Naive B cell (primary cell): ENCODE measurements at regions not wholly inside any gene's neighbourhood (a gene's known extent, or its start where the extent isn't known, plus 50 kb on each side); places are given as distances from the start of the nearest gene placed in this dataset.
"Not testable (repeated sequence)": the region's sequence is repeated elsewhere in the genome, so short reads cannot be mapped to it uniquely, and the experiment has no call there.

ENCODE experiments used
- ATAC-seq, 2 donors: fragments of 150-1000 bp; cut with Tn5 transposase; 2 replicates each; pipeline ENCODE4 v1.10.0; 2021; ENCODE audit warnings: low read depth in 2 of 2, mild to moderate bottlenecking in 2 of 2, moderate library complexity in 2 of 2
- DNase-seq: peaks from one replicate; pipeline ENCODE4 v3.0.0; 2022
- H3K27ac Mint-ChIP-seq, 6 donors: one replicate each; pipeline ENCODE4 v1.8.0; 2020 to 2022; ENCODE audit warnings: mild to moderate bottlenecking in 6 of 6, mixed read lengths in 6 of 6, moderate library complexity in 5 of 6, inconsistent platforms in 2 of 6
- H3K27me3 Mint-ChIP-seq, 3 donors: one replicate each; pipeline ENCODE4 v1.8.0; 2021 to 2022; ENCODE audit warnings: mixed read lengths in 3 of 3, mild to moderate bottlenecking in 1 of 3
- H3K36me3 Mint-ChIP-seq, 2 donors: one replicate each; pipeline ENCODE4 v1.8.0; 2020 to 2022; ENCODE audit warnings: mixed read lengths in 2 of 2, inconsistent platforms in 1 of 2, mild to moderate bottlenecking in 1 of 2
- H3K4me1 Mint-ChIP-seq, 3 donors: one replicate each; pipeline ENCODE4 v1.8.0; 2020 to 2022; ENCODE audit warnings: mixed read lengths in 3 of 3, inconsistent platforms in 1 of 3, mild to moderate bottlenecking in 1 of 3, moderate library complexity in 1 of 3
- H3K4me3 Mint-ChIP-seq, 8 donors: one replicate each; pipeline ENCODE4 v1.8.0; 2020 to 2022; ENCODE audit warnings: mild to moderate bottlenecking in 8 of 8, mixed read lengths in 8 of 8, moderate library complexity in 8 of 8, inconsistent platforms in 2 of 8
- H3K9me3 Mint-ChIP-seq, 7 donors: one replicate each; pipeline ENCODE4 v1.8.0; 2020 to 2022; ENCODE audit warnings: mixed read lengths in 7 of 7, mild to moderate bottlenecking in 5 of 7, inconsistent platforms in 2 of 7, moderate library complexity in 1 of 7

DNA sequence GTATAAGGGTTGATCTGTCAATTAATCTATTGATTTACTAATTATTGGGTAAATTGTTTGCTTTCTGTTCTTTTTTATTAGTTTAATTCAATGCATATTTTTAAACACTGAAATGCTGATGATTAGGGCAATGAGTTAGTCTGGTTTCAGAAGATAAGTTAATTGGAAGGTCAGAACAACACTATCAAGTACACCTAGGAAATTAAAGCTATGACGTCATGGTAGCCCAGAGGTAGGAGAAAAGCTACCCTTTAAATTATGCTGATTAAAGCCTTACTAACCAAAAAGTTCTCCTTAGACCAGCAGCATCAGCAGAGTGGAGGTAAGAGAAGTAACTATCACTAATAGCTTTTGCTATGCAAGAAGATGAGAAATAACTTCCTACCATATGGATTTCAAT, 770.4 kb upstream of the ARPP21 start:
- Mint-ChIP-seq H3K27ac (no peak overlapping the region), H3K9me3 (no peaks in the 10 kb centered on the region), H3K36me3 (no peaks in the 10 kb centered on the region), H3K4me1 (peaks cover 0 to 1% (median under 1%) of the 10 kb centered on the region in 3 donors), H3K4me3 (no peak overlapping the region), H3K27me3 (peaks cover 4 to 8% (median 7%) of the 10 kb centered on the region in 3 donors)
- ATAC-seq (no peak), DNase-seq (no peak)

GRCh38 chr3:34869696-34870095, 769.6 kb upstream of the ARPP21 start:
- H3K4me3 Mint-ChIP-seq = peak overlapping the region in 1 of 8 donors; percentile 32
- no peaks in the 10 kb centered on the region for H3K4me1 Mint-ChIP-seq
- ATAC-seq = no peak
- H3K36me3 Mint-ChIP-seq = no peaks in the 10 kb centered on the region
- no peak overlapping the region for H3K27ac Mint-ChIP-seq
- no peaks in the 10 kb centered on the region for H3K9me3 Mint-ChIP-seq
- peaks cover 4 to 8% (median 7%) of the 10 kb centered on the region in 3 donors for H3K27me3 Mint-ChIP-seq
- DNase-seq = no peak

DNA sequence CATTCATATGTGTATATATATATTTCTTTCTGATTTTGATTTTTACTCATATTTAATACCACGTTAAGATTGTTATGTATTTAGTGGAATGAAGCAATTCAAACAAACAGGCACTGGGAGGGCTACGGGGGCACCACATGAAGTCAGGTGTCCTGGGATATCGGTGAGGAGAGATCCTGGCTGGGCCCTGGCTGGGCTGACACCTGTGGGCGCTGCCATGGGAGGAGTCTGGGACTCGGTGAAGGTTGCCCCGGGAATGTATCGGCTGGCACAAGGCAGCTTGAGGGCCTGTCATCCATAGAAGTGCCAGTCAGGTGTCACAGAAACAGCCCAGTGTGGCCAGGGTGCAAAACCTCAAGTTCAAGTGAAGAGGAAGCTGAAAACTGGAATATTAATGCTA, 766.9 kb upstream of the ARPP21 start:
- ATAC-seq (no peak), DNase-seq (no peak)
- Mint-ChIP-seq H3K4me3 (no peak overlapping the region), H3K27ac (peak overlapping the region in 1 of 6 donors; percentile 31), H3K36me3 (no peaks in the 10 kb centered on the region), H3K27me3 (peaks cover 0 to 8% (median 4%) of the 10 kb centered on the region in 3 donors), H3K4me1 (no peaks in the 10 kb centered on the region), H3K9me3 (peaks cover 0 to under 1% (median 0%) of the 10 kb centered on the region in 7 donors)

DNA sequence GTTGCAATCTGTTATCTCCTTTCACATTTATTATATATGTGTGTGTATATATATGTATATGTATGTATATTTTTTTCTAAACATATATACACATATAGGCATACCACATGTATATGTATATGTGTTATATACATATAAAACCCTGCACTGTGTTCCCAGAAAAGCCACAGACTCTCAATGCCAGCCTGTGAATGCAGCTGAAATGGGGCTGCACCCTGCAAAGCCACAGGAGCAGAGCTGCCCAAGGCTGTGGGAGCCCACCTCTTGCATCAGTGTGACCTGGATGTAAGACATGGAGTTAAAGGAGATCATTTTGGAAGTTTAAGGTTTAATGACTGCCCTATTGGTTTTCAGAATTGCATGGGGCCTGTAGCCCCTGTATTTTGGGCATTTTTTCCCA, 762.3 kb upstream of the ARPP21 start:
- peaks cover 0 to 3% (median 0%) of the 10 kb centered on the region in 7 donors for H3K9me3 Mint-ChIP-seq
- no peaks in the 10 kb centered on the region for H3K36me3 Mint-ChIP-seq
- no peaks in the 10 kb centered on the region for H3K27me3 Mint-ChIP-seq
- no peak overlapping the region for H3K4me3 Mint-ChIP-seq
- H3K27ac Mint-ChIP-seq = no peak overlapping the region
- no peaks in the 10 kb centered on the region for H3K4me1 Mint-ChIP-seq
- no peak for ATAC-seq
- no peak for DNase-seq

DNA sequence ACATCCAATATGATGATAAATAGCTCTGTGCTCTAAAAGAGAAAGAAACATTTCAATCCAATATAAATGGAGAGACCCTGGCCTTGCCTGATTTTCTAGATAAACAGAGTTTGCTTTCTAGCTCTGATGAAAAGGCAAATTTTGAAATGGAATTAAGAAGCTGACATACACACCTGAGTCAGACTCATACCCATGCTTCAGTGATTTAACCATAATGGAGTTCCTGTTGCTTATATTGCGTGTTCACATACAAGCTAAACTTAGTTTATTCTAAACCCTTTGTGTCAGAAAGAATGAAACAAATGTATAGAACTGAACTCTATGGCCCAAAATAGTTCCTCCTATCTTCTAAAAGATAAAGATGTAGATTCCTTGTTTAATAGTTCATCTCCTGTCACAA, 760.8 kb upstream of the ARPP21 start:
- Mint-ChIP-seq H3K9me3 (peaks cover 0 to 3% (median 0%) of the 10 kb centered on the region in 7 donors), H3K4me1 (no peaks in the 10 kb centered on the region), H3K36me3 (no peaks in the 10 kb centered on the region), H3K27ac (no peak overlapping the region), H3K27me3 (no peaks in the 10 kb centered on the region), H3K4me3 (no peak overlapping the region)
- ATAC-seq (no peak), DNase-seq (no peak)

- ATAC-seq = no peak
- no peaks in the 10 kb centered on the region for H3K27me3 Mint-ChIP-seq
- no peak for DNase-seq
- peaks cover 0 to 3% (median 0%) of the 10 kb centered on the region in 7 donors for H3K9me3 Mint-ChIP-seq
- no peaks in the 10 kb centered on the region for H3K4me1 Mint-ChIP-seq
- no peaks in the 10 kb centered on the region for H3K36me3 Mint-ChIP-seq
- no peak overlapping the region for H3K4me3 Mint-ChIP-seq
- no peak overlapping the region for H3K27ac Mint-ChIP-seq
Measured at GRCh38 chr3:34881026-34881425, 758.3 kb upstream of the ARPP21 start.

- ATAC-seq (no peak), DNase-seq (no peak)
- Mint-ChIP-seq H3K36me3 (no peaks in the 10 kb centered on the region), H3K4me3 (no peak overlapping the region), H3K27ac (no peak overlapping the region), H3K9me3 (no peaks in the 10 kb centered on the region), H3K4me1 (no peaks in the 10 kb centered on the region), H3K27me3 (no peaks in the 10 kb centered on the region)
Measured at GRCh38 chr3:34882764-34883163, 756.6 kb upstream of the ARPP21 start.

- H3K27ac Mint-ChIP-seq = no peak overlapping the region
- no peaks in the 10 kb centered on the region for H3K4me1 Mint-ChIP-seq
- no peak overlapping the region for H3K4me3 Mint-ChIP-seq
- ATAC-seq (no peak), DNase-seq (no peak)
- no peaks in the 10 kb centered on the region for H3K27me3 Mint-ChIP-seq
- no peaks in the 10 kb centered on the region for H3K9me3 Mint-ChIP-seq
- H3K36me3 Mint-ChIP-seq = no peaks in the 10 kb centered on the region
Measured at GRCh38 chr3:34884007-34884406, 755.3 kb upstream of the ARPP21 start.

DNA sequence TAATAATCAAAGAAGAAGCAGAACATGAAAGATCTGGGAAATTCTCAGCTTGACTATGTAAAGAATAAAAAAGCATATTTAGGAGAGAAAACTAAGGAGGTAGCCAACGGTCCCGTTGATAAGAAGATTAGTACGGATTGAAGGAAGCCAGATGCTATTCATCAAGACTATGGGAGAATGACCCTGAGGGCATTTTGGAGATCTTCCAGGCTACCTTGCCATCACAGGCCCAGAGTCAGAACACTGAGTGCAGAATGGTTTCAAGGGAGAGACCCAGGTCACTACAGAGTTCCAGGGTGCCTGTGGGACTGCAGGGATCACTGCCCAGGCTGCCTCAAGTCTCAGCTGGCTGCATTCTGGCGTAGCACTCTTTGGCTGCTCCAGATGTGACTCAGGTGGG, 752.9 kb upstream of the ARPP21 start:
- no peaks in the 10 kb centered on the region for H3K27me3 Mint-ChIP-seq
- no peak overlapping the region for H3K4me3 Mint-ChIP-seq
- no peaks in the 10 kb centered on the region for H3K9me3 Mint-ChIP-seq
- DNase-seq (no peak), ATAC-seq (no peak)
- no peaks in the 10 kb centered on the region for H3K4me1 Mint-ChIP-seq
- H3K27ac Mint-ChIP-seq = no peak overlapping the region
- H3K36me3 Mint-ChIP-seq = no peaks in the 10 kb centered on the region

DNA sequence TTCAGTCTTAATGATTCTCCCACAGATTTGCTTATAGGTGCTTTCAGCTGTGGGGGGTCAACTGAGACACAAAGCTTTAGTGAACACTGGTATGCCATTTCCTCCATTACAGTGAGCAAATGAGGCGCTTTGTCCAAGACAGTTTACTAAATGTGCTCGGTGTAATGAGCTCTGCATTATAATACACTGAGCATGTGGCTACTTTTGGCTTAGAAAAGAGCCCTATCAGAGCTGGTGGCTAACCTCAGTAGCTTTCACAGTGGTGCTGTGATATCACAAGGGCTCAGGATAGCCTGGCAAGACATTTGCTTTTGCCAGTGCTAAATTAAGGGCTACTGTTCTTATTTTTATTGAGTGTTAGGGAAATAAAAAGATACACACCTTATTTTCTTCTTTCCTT, 749.7 kb upstream of the ARPP21 start:
- Mint-ChIP-seq H3K27me3 (no peaks in the 10 kb centered on the region), H3K4me1 (no peaks in the 10 kb centered on the region), H3K36me3 (no peaks in the 10 kb centered on the region), H3K27ac (no peak overlapping the region), H3K4me3 (no peak overlapping the region), H3K9me3 (no peaks in the 10 kb centered on the region)
- ATAC-seq (no peak), DNase-seq (no peak)

DNA sequence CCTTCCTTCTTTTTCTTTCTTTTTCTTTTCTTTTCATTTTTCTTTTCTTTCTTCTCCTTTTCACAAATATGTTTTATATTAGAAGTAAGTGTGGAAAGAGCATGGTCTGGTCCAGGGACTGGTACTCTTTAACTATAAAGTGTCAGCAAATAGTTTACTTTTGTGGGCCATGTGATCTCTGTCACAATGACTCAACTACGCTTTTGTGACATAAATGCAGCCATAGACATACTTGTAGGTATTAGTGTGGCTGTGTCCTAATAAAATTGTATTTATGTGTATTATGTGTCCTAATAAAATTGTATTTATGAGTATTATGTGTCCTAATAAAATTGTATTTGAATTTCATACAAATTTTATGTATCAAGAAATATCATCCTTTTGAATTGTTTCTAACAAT, 749.1 kb upstream of the ARPP21 start:
- Mint-ChIP-seq H3K36me3 (no peaks in the 10 kb centered on the region), H3K4me1 (no peaks in the 10 kb centered on the region), H3K27ac (no peak overlapping the region), H3K9me3 (no peaks in the 10 kb centered on the region), H3K4me3 (no peak overlapping the region), H3K27me3 (no peaks in the 10 kb centered on the region)
- DNase-seq = no peak
- no peak for ATAC-seq

GRCh38 chr3:34891941-34892340, 747.4 kb upstream of the ARPP21 start:
- no peaks in the 10 kb centered on the region for H3K27me3 Mint-ChIP-seq
- H3K36me3 Mint-ChIP-seq = no peaks in the 10 kb centered on the region
- H3K9me3 Mint-ChIP-seq = no peaks in the 10 kb centered on the region
- H3K4me1 Mint-ChIP-seq = no peaks in the 10 kb centered on the region
- DNase-seq (no peak), ATAC-seq (no peak)
- H3K27ac Mint-ChIP-seq = no peak overlapping the region
- H3K4me3 Mint-ChIP-seq = no peak overlapping the region

DNA sequence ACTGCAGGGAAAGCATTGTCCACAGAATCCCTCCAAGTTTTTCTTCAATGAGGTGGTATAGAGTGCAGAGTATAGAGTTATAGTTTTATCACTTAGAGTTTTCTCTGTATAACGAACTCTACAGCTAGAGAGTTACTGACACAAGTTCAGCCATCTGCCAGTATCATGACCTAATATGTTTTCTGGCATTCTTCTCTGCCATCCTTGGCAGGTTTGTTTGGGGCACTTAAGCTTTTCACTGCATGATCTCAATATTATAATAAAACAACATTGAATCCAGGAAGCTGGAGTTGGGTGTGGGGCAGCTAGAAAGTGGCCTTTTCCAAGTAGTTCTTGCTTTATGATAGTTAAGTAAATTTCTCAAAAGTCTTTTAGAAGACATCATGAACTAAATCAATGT, 743.5 kb upstream of the ARPP21 start:
- H3K4me3 Mint-ChIP-seq = no peak overlapping the region
- H3K36me3 Mint-ChIP-seq = no peaks in the 10 kb centered on the region
- H3K9me3 Mint-ChIP-seq = no peaks in the 10 kb centered on the region
- H3K4me1 Mint-ChIP-seq = no peaks in the 10 kb centered on the region
- ATAC-seq (no peak), DNase-seq (no peak)
- no peak overlapping the region for H3K27ac Mint-ChIP-seq
- no peaks in the 10 kb centered on the region for H3K27me3 Mint-ChIP-seq

DNA sequence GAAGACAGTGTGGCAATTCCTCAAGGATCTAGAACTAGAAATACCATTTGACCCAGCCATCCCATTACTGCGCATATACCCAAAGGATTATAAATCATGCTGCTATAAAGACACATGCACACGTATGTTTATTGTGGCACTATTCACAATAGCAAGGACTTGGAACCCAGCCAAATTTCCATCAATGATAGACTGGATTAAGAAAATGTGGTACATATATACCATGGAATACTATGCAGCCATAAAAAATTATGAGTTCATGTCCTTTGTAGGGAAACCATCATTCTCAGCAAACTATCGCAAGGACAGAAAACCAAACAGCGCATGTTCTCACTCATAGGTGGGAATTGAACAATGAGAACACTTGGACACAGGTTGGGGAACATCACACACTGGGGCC, 729.6 kb upstream of the ARPP21 start:
- H3K4me1 Mint-ChIP-seq, H3K36me3 Mint-ChIP-seq, H3K27me3 Mint-ChIP-seq, H3K4me3 Mint-ChIP-seq, ATAC-seq, DNase-seq, H3K27ac Mint-ChIP-seq: not testable (repeated sequence)
- H3K9me3 Mint-ChIP-seq = peaks cover 2 to 15% (median 6%) of the 10 kb centered on the region in 7 donors

DNA sequence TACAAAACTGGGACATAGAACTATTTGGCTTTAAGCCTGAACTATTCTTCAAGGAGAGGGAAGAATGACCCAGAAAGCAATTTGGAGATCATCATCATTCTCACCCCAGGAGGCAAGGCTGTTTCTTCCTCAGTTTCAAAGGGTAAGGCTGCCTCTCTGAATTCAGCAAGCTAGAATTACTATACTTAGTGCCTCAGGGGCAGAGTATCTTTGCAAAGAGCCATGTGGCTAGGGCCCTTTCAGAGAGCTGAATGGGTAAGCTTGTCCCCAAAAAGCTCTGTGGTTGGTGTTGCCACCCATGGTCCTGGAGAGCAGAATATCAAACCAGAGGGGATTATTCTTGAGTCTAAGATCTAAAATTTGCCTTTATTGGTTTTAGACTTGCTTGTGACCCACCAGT, 720.3 kb upstream of the ARPP21 start:
- H3K27ac Mint-ChIP-seq = no peak overlapping the region
- peaks cover 0 to 19% (median 0%) of the 10 kb centered on the region in 7 donors for H3K9me3 Mint-ChIP-seq
- DNase-seq (no peak), ATAC-seq (no peak)
- no peak overlapping the region for H3K4me3 Mint-ChIP-seq
- no peaks in the 10 kb centered on the region for H3K36me3 Mint-ChIP-seq
- no peaks in the 10 kb centered on the region for H3K4me1 Mint-ChIP-seq
- H3K27me3 Mint-ChIP-seq = no peaks in the 10 kb centered on the region
